CD4-positive, alpha-beta T cell (primary cell): ENCODE measurements at regions not wholly inside any gene's neighbourhood (a gene's known extent, or its start where the extent isn't known, plus 50 kb on each side); places are given as distances from the start of the nearest gene placed in this dataset.

Source experiments
- ATAC-seq: fragments of 200-7000 bp; cut with Tn5 transposase; one replicate; pipeline ENCODE4 v1.10.0; 2022; ENCODE audit warnings: mild to moderate bottlenecking; ENCODE audit not compliant: poor library complexity
- CTCF ChIA-PET: fragments of 350-600 bp; sonication (Branson Sonifier 250); formaldehyde crosslinking; loops from one replicate; lab custom pipeline; 2021; ENCODE audit warnings: antibody characterized with exemption, inconsistent platforms; lab: Charles Lee
- POLR2A ChIA-PET: fragments of 350-600 bp; sonication (Branson Sonifier 250); formaldehyde crosslinking; loops from one replicate; lab custom pipeline; 2021; ENCODE audit warnings: antibody characterized with exemption, inconsistent platforms; lab: Charles Lee
- DNase-seq, 14 experiments: peaks; one replicate each; pipeline ENCODE4 v3.0.0-alpha.2; 2013 to 2020; ENCODE audit warnings: mixed read lengths in 2 of 14
- H3K27ac ChIP-seq, 2 donors: one replicate each; pipeline versions ENCODE4 v1.5.1 to v1.7.0; 2013; ENCODE audit warnings: low read length in 2 of 2, low read depth in 1 of 2, mild to moderate bottlenecking in 1 of 2
- H3K27me3 ChIP-seq, 2 experiments: 1 replicate in 1 of 2; 2 replicates in 1 of 2; pipeline versions ENCODE4 v1.6.1 to v1.7.0; 2013; ENCODE audit warnings: low read length in 2 of 2, control low read depth in 1 of 2, mild to moderate bottlenecking in 1 of 2, moderate library complexity in 1 of 2; ENCODE audit not compliant: insufficient read depth in 2 of 2, control insufficient read depth in 1 of 2
- H3K36me3 ChIP-seq: one replicate; pipeline ENCODE4 v1.6.1; 2013; ENCODE audit warnings: low read length, control low read depth; ENCODE audit not compliant: insufficient read depth
- H3K4me1 ChIP-seq: one replicate; pipeline ENCODE4 v1.6.1; 2013; ENCODE audit warnings: low read length, control low read depth; ENCODE audit not compliant: insufficient read depth
- H3K4me3 ChIP-seq: one replicate; pipeline ENCODE4 v1.5.1; 2013; ENCODE audit warnings: mild to moderate bottlenecking, low read length, moderate library complexity
- H3K9me3 ChIP-seq, 2 experiments: 1 replicate in 1 of 2; 2 replicates in 1 of 2; pipeline versions ENCODE4 v1.6.1 to v1.7.0; 2013; ENCODE audit warnings: low read length in 2 of 2, mild to moderate bottlenecking in 2 of 2, control low read depth in 1 of 2, moderate library complexity in 1 of 2; ENCODE audit not compliant: control insufficient read depth in 1 of 2, insufficient read depth in 1 of 2
- H3K27ac Mint-ChIP-seq: one replicate; pipeline ENCODE4 v1.8.0; 2020; ENCODE audit warnings: mixed read lengths
- H3K27me3 Mint-ChIP-seq: one replicate; pipeline ENCODE4 v1.8.0; 2021; ENCODE audit warnings: mixed read lengths
- H3K36me3 Mint-ChIP-seq: one replicate; pipeline ENCODE4 v1.8.0; 2021; ENCODE audit warnings: low read depth, mixed read lengths
- H3K4me1 Mint-ChIP-seq: one replicate; pipeline ENCODE4 v1.8.0; 2021; ENCODE audit warnings: low read depth, mixed read lengths
- H3K4me3 Mint-ChIP-seq: one replicate; pipeline ENCODE4 v1.8.0; 2020; ENCODE audit warnings: mild to moderate bottlenecking, mixed read lengths
- H3K9me3 Mint-ChIP-seq: one replicate; pipeline ENCODE4 v1.8.0; 2020; ENCODE audit warnings: mixed read lengths
- intact Hi-C, 2 experiments: fragments of 100-400 bp; cut with DNase I in 1 of 2; cut with micrococcal nuclease in 1 of 2; formaldehyde crosslinking; loops; one replicate each; pipeline versions ENCODE4 v1.15.1 to v1.9.0; 2023 to 2025; cut with DNase I, micrococcal nuclease
- TF ChIP-seq, protein P1 (sequence below): fragments of 200-600 bp; IDR thresholded peaks from one replicate; pipeline ENCODE4 v1.8.0; 2022; ENCODE audit warnings: antibody characterized with exemption, mild to moderate bottlenecking

DNA sequence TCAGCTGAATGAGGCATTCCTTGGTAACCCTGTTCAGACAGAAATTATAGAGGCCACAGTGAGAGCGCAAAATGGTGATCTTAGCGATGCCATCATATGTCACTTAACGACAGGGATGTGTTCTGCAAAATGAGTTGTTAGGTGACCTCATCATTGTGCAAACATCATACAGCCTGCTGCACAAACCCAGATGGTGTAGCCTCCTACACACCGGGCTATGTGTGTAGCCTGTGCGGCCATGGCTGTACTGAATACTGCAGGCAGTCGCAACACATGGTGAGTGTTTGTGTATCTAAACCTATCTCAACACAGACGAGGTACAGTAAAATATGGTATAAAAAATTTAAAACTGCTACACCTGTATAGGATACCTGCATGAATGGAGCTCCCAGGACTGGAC is 234.1 kb upstream of the PMEPA1 start:
- Histone ChIP-seq H3K9me3 (peaks cover 0 to 7% of the 10 kb centered on the region in 2 experiments), H3K4me3 (no peak overlapping the region), H3K4me1 (no peaks in the 10 kb centered on the region), H3K27ac (no peak overlapping the region), H3K36me3 (no peaks in the 10 kb centered on the region), H3K27me3 (no peaks in the 10 kb centered on the region)
- CTCF ChIA-PET = no interaction called here
- no peaks in the 10 kb centered on the region for H3K4me1 Mint-ChIP-seq
- H3K9me3 Mint-ChIP-seq = no peaks in the 10 kb centered on the region
- POLR2A ChIA-PET = no interaction called here
- no peak overlapping the region for H3K4me3 Mint-ChIP-seq
- no peaks in the 10 kb centered on the region for H3K36me3 Mint-ChIP-seq
- intact Hi-C loops = no loop called here
- H3K27ac Mint-ChIP-seq = no peak overlapping the region
- no peak for DNase-seq
- TF ChIP-seq, protein P1, sequence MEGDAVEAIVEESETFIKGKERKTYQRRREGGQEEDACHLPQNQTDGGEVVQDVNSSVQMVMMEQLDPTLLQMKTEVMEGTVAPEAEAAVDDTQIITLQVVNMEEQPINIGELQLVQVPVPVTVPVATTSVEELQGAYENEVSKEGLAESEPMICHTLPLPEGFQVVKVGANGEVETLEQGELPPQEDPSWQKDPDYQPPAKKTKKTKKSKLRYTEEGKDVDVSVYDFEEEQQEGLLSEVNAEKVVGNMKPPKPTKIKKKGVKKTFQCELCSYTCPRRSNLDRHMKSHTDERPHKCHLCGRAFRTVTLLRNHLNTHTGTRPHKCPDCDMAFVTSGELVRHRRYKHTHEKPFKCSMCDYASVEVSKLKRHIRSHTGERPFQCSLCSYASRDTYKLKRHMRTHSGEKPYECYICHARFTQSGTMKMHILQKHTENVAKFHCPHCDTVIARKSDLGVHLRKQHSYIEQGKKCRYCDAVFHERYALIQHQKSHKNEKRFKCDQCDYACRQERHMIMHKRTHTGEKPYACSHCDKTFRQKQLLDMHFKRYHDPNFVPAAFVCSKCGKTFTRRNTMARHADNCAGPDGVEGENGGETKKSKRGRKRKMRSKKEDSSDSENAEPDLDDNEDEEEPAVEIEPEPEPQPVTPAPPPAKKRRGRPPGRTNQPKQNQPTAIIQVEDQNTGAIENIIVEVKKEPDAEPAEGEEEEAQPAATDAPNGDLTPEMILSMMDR = no peak
- ATAC-seq = no peak
- no peaks in the 10 kb centered on the region for H3K27me3 Mint-ChIP-seq

DNA sequence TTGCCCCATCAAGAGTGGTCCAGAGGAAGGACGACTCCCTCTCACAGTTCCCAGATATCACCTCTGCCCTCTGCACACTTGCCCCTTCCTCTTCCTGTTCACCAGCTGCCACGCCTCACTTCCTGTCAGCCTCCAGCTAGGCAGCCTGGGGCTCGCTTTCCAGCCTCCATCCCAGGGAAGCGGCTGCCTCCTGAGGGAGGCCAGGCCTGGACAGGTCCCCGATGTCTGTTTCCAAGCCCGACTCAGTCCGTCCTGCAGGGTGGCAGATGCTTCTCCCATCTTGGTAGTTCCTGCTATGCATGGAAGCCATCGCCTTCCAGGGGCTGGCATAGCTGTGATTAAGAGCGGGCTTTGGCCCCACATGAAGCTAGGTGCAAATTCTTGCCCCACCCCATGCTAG is 233.5 kb upstream of the PMEPA1 start:
- ATAC-seq (no peak), DNase-seq (no peak)
- H3K4me3 Mint-ChIP-seq = no peak overlapping the region
- peaks cover 0 to 7% of the 10 kb centered on the region in 2 experiments for H3K9me3 ChIP-seq
- no peaks in the 10 kb centered on the region for H3K9me3 Mint-ChIP-seq
- no peaks in the 10 kb centered on the region for H3K4me1 ChIP-seq
- no peak overlapping the region for H3K4me3 ChIP-seq
- H3K27me3 Mint-ChIP-seq = no peaks in the 10 kb centered on the region
- H3K27ac Mint-ChIP-seq = no peak overlapping the region
- H3K36me3 Mint-ChIP-seq = no peaks in the 10 kb centered on the region
- H3K36me3 ChIP-seq = no peaks in the 10 kb centered on the region
- H3K4me1 Mint-ChIP-seq = no peaks in the 10 kb centered on the region
- H3K27ac ChIP-seq = no peak overlapping the region
- H3K27me3 ChIP-seq = no peaks in the 10 kb centered on the region
- intact Hi-C loops = no loop called here
- CTCF ChIA-PET = no interaction called here
- POLR2A ChIA-PET = no interaction called here
- TF ChIP-seq, protein P1 = no peak

DNA sequence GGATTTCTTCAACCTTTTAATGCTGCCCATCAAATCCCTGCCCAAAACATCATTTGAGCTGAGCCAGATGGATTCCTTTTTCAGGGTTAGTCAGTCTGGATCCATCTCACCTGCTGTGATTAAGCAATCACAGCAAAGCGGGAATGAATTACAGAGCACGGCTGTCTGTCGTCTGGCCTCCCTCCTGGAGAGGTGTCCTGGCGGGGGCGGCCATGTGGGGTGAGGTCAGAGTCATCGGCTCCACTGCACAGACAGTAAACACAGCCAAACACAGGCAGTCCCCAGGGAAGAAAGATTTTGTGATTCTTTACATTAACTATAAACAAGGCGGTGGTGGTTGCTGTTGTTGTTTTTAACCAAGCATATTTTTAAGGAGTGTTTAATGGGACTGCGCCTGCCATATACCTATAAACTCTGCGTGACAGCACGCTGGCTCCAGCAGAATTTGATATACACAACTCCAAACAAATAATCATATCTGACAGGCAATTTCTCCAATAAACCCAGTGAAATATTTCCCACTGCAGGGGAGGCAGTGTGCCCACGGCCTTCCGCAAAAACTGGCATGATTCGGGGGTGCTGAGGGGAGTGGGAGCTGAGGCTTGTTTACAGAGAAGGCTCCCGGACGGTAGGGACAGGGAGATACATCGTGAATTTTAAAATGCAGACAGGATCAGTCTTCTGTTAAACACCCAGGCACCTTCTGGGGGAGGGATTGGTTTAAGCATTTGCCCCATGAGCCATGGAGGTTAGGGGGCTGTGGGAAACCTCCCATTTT is 232.0 kb upstream of the PMEPA1 start:
- Histone ChIP-seq H3K4me1 (no peaks in the 10 kb centered on the region), H3K27me3 (no peaks in the 10 kb centered on the region), H3K4me3 (no peak overlapping the region), H3K27ac (no peak overlapping the region), H3K9me3 (peaks cover 0 to 7% of the 10 kb centered on the region in 2 experiments), H3K36me3 (no peaks in the 10 kb centered on the region)
- Mint-ChIP-seq H3K27me3 (no peaks in the 10 kb centered on the region), H3K4me3 (no peak overlapping the region), H3K36me3 (no peaks in the 10 kb centered on the region), H3K9me3 (no peaks in the 10 kb centered on the region), H3K4me1 (no peaks in the 10 kb centered on the region), H3K27ac (no peak overlapping the region)
- ChIA-PET CTCF (no interaction called here), POLR2A (no interaction called here)
- DNase-seq (no peak), ATAC-seq (no peak)
- TF ChIP-seq, protein P1 = no peak
- intact Hi-C loops = no loop called here
